ENCODE measurements at regions not wholly inside any gene's neighbourhood (a gene's known extent, or its start where the extent isn't known, plus 50 kb on each side); places are given as distances from the start of the nearest gene placed in this dataset.

- no peak overlapping the region for H3K4me3 Mint-ChIP-seq
These were observed 124.9 kb upstream of the ZNF608 start for GRCh38 chr5:124871303-124871702.

GRCh38 chr5:124872086-124872485 lies 125.6 kb upstream of the ZNF608 start:
- ATAC-seq (no peak), DNase-seq (no peak)
- Mint-ChIP-seq H3K27me3 (no peaks in the 10 kb centered on the region), H3K36me3 (no peaks in the 10 kb centered on the region), H3K4me1 (no peaks in the 10 kb centered on the region), H3K9me3 (ENCODE audit: low read depth) (peaks cover 3% of the 10 kb centered on the region), H3K27ac (no peak overlapping the region), H3K4me3 (no peak overlapping the region)
- CTCF ChIA-PET: no interaction called here

More at GRCh38 chr5:124871303-124871702, 124.9 kb upstream of the ZNF608 start:
- DNase-seq: no peak
- no peaks in the 10 kb centered on the region for H3K36me3 Mint-ChIP-seq
- peaks cover 5% of the 10 kb centered on the region for H3K9me3 Mint-ChIP-seq (ENCODE audit: low read depth)
- no peaks in the 10 kb centered on the region for H3K27me3 Mint-ChIP-seq
- no peak overlapping the region for H3K27ac Mint-ChIP-seq
- CTCF ChIA-PET: no interaction called here
- no peak for ATAC-seq
- peaks cover 2% of the 10 kb centered on the region for H3K4me1 Mint-ChIP-seq

- CTCF ChIA-PET: no interaction called here
- no peaks in the 10 kb centered on the region for H3K4me1 Mint-ChIP-seq
- no peak for DNase-seq
- no peaks in the 10 kb centered on the region for H3K36me3 Mint-ChIP-seq
- no peak overlapping the region for H3K27ac Mint-ChIP-seq
- H3K4me3 Mint-ChIP-seq: no peak overlapping the region
- H3K27me3 Mint-ChIP-seq: no peaks in the 10 kb centered on the region
- ATAC-seq: no peak
- H3K9me3 Mint-ChIP-seq (ENCODE audit: low read depth): peaks cover 3% of the 10 kb centered on the region
These were observed 126.2 kb upstream of the ZNF608 start for GRCh38 chr5:124872615-124873014.

GRCh38 chr5:124873188-124873587 lies 126.7 kb upstream of the ZNF608 start:
- ATAC-seq (no peak), DNase-seq (no peak)
- CTCF ChIA-PET: no interaction called here
- peaks cover 3% of the 10 kb centered on the region for H3K9me3 Mint-ChIP-seq (ENCODE audit: low read depth)
- no peak overlapping the region for H3K4me3 Mint-ChIP-seq
- H3K36me3 Mint-ChIP-seq: no peaks in the 10 kb centered on the region
- no peak overlapping the region for H3K27ac Mint-ChIP-seq
- no peaks in the 10 kb centered on the region for H3K27me3 Mint-ChIP-seq
- no peaks in the 10 kb centered on the region for H3K4me1 Mint-ChIP-seq

- H3K4me3 Mint-ChIP-seq: no peak overlapping the region
- no peaks in the 10 kb centered on the region for H3K27me3 Mint-ChIP-seq
- H3K9me3 Mint-ChIP-seq (ENCODE audit: low read depth): peaks cover 3% of the 10 kb centered on the region
- ATAC-seq (no peak), DNase-seq (no peak)
- H3K4me1 Mint-ChIP-seq: no peaks in the 10 kb centered on the region
- H3K36me3 Mint-ChIP-seq: no peaks in the 10 kb centered on the region
- H3K27ac Mint-ChIP-seq: no peak overlapping the region
- CTCF ChIA-PET: no interaction called here
These were observed 127.3 kb upstream of the ZNF608 start for GRCh38 chr5:124873713-124874112.

GRCh38 chr5:124876566-124876965 lies 130.1 kb upstream of the ZNF608 start:
- Mint-ChIP-seq H3K27ac (no peak overlapping the region), H3K27me3 (no peaks in the 10 kb centered on the region), H3K4me3 (no peak overlapping the region), H3K36me3 (no peaks in the 10 kb centered on the region), H3K4me1 (no peaks in the 10 kb centered on the region), H3K9me3 (ENCODE audit: low read depth) (peaks cover 3% of the 10 kb centered on the region)
- CTCF ChIA-PET: no interaction called here
- DNase-seq (no peak), ATAC-seq (no peak)

GRCh38 chr5:124876983-124877382 lies 130.5 kb upstream of the ZNF608 start:
- Mint-ChIP-seq H3K4me3 (no peak overlapping the region), H3K27me3 (no peaks in the 10 kb centered on the region), H3K36me3 (no peaks in the 10 kb centered on the region), H3K27ac (no peak overlapping the region), H3K4me1 (no peaks in the 10 kb centered on the region), H3K9me3 (ENCODE audit: low read depth) (peaks cover 3% of the 10 kb centered on the region)
- CTCF ChIA-PET: no interaction called here
- DNase-seq (no peak), ATAC-seq (no peak)

GRCh38 chr5:124877501-124878146 lies 131.2 kb upstream of the ZNF608 start:
- Mint-ChIP-seq H3K27me3 (no peaks in the 10 kb centered on the region), H3K4me3 (no peak overlapping the region)
- CTCF ChIA-PET: no interaction called here

GRCh38 chr5:124878583-124879342 lies 132.3 kb upstream of the ZNF608 start:
- Mint-ChIP-seq H3K9me3 (ENCODE audit: low read depth) (peaks cover 3% of the 10 kb centered on the region), H3K27ac (no peak overlapping the region), H3K36me3 (no peaks in the 10 kb centered on the region), H3K4me3 (no peak overlapping the region), H3K4me1 (no peaks in the 10 kb centered on the region), H3K27me3 (no peaks in the 10 kb centered on the region)
- DNase-seq (no peak), ATAC-seq (no peak)
- CTCF ChIA-PET: no interaction called here

More at GRCh38 chr5:124877501-124878146, 131.2 kb upstream of the ZNF608 start:
- Mint-ChIP-seq H3K9me3 (ENCODE audit: low read depth) (peaks cover 3% of the 10 kb centered on the region), H3K36me3 (no peaks in the 10 kb centered on the region), H3K4me1 (no peaks in the 10 kb centered on the region), H3K27ac (no peak overlapping the region)
- DNase-seq: no peak
- no peak for ATAC-seq

GRCh38 chr5:124880903-124881697 lies 134.7 kb upstream of the ZNF608 start:
- CTCF ChIA-PET: no interaction called here

GRCh38 chr5:124883681-124884080 lies 137.2 kb upstream of the ZNF608 start:
- Mint-ChIP-seq H3K4me3 (no peak overlapping the region), H3K27me3 (no peaks in the 10 kb centered on the region), H3K36me3 (no peaks in the 10 kb centered on the region), H3K9me3 (ENCODE audit: low read depth) (no peaks in the 10 kb centered on the region), H3K4me1 (no peaks in the 10 kb centered on the region), H3K27ac (no peak overlapping the region)
- CTCF ChIA-PET: no interaction called here
- DNase-seq (no peak), ATAC-seq (no peak)

More at GRCh38 chr5:124880903-124881697, 134.7 kb upstream of the ZNF608 start:
- Mint-ChIP-seq H3K4me1 (no peaks in the 10 kb centered on the region), H3K9me3 (ENCODE audit: low read depth) (no peaks in the 10 kb centered on the region), H3K4me3 (no peak overlapping the region), H3K27me3 (no peaks in the 10 kb centered on the region), H3K36me3 (no peaks in the 10 kb centered on the region), H3K27ac (no peak overlapping the region)
- DNase-seq (no peak), ATAC-seq (no peak)

GRCh38 chr5:124884114-124884513 lies 137.7 kb upstream of the ZNF608 start:
- H3K27ac Mint-ChIP-seq: no peak overlapping the region
- no peaks in the 10 kb centered on the region for H3K9me3 Mint-ChIP-seq (ENCODE audit: low read depth)
- no peaks in the 10 kb centered on the region for H3K27me3 Mint-ChIP-seq
- CTCF ChIA-PET: no interaction called here
- H3K4me3 Mint-ChIP-seq: no peak overlapping the region
- ATAC-seq (no peak), DNase-seq (no peak)
- no peaks in the 10 kb centered on the region for H3K36me3 Mint-ChIP-seq
- H3K4me1 Mint-ChIP-seq: no peaks in the 10 kb centered on the region

GRCh38 chr5:124885490-124885889 lies 139.1 kb upstream of the ZNF608 start:
- Mint-ChIP-seq H3K36me3 (no peaks in the 10 kb centered on the region), H3K4me3 (no peak overlapping the region), H3K27me3 (no peaks in the 10 kb centered on the region), H3K4me1 (no peaks in the 10 kb centered on the region), H3K27ac (no peak overlapping the region), H3K9me3 (ENCODE audit: low read depth) (no peaks in the 10 kb centered on the region)
- ATAC-seq (no peak), DNase-seq (no peak)
- CTCF ChIA-PET: no interaction called here

- Mint-ChIP-seq H3K4me3 (no peak overlapping the region), H3K27ac (no peak overlapping the region), H3K4me1 (no peaks in the 10 kb centered on the region), H3K9me3 (ENCODE audit: low read depth) (peaks cover 2% of the 10 kb centered on the region), H3K27me3 (no peaks in the 10 kb centered on the region), H3K36me3 (no peaks in the 10 kb centered on the region)
- no peak for DNase-seq
- CTCF ChIA-PET: no interaction called here
- no peak for ATAC-seq
These were observed 140.8 kb upstream of the ZNF608 start for GRCh38 chr5:124887223-124887622.

All from activated CD8-positive, alpha-beta memory T cell treated with anti-CD3 and anti-CD28 coated beads, Interleukin-2, amount 10 ng/mL, durations not matched to agents 7 days and 5 days (primary cell).